ENCODE measurements at regions not wholly inside any gene's neighbourhood (a gene's known extent, or its start where the extent isn't known, plus 50 kb on each side); places are given as distances from the start of the nearest gene placed in this dataset.

DNA sequence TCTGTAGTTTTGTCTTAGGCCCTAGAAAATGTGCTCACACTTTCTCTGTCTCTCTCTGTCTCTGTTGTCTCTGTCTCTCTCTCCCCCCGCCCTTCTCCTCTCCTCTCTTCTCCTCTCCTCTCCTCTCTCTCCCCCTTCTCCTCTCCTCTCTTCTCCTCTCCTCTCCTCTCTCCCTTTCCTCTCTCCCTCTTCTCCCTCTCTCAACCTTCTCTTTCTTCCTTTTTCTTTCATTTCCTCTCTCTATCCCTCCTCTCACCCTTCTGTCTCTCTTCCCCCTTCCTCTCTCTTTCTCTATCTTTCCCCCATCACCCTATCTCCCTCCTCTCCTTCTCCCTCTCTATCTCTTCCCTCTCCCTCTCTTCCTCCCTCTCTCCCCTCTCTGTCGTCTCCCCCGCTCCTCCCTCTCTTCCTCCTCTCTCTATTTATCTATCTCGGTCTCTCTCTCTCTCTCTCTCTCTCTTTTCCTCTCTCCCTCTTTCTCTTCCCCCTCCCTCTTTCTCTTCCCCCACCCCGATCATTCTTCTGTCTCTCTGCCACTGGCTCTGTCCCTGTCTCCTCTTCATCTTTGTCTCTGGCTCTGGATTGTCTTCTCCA, 107.2 kb upstream of the C16orf82 start:
- Histone ChIP-seq H3K27ac (no peak overlapping the region), H3K36me3 (no peaks in the 10 kb centered on the region), H3K4me3 (no peak overlapping the region), H3K27me3 (peaks cover 6% of the 10 kb centered on the region), H3K9me3 (no peaks in the 10 kb centered on the region), H3K4me1 (no peaks in the 10 kb centered on the region)
- intact Hi-C loops (cut with DNase I), result no loop called here
- DNase-seq (no peak), ATAC-seq (no peak)
- TF ChIP-seq, protein P1, sequence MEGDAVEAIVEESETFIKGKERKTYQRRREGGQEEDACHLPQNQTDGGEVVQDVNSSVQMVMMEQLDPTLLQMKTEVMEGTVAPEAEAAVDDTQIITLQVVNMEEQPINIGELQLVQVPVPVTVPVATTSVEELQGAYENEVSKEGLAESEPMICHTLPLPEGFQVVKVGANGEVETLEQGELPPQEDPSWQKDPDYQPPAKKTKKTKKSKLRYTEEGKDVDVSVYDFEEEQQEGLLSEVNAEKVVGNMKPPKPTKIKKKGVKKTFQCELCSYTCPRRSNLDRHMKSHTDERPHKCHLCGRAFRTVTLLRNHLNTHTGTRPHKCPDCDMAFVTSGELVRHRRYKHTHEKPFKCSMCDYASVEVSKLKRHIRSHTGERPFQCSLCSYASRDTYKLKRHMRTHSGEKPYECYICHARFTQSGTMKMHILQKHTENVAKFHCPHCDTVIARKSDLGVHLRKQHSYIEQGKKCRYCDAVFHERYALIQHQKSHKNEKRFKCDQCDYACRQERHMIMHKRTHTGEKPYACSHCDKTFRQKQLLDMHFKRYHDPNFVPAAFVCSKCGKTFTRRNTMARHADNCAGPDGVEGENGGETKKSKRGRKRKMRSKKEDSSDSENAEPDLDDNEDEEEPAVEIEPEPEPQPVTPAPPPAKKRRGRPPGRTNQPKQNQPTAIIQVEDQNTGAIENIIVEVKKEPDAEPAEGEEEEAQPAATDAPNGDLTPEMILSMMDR (IDR thresholded peaks at IDR 0.05), result no peak

DNA sequence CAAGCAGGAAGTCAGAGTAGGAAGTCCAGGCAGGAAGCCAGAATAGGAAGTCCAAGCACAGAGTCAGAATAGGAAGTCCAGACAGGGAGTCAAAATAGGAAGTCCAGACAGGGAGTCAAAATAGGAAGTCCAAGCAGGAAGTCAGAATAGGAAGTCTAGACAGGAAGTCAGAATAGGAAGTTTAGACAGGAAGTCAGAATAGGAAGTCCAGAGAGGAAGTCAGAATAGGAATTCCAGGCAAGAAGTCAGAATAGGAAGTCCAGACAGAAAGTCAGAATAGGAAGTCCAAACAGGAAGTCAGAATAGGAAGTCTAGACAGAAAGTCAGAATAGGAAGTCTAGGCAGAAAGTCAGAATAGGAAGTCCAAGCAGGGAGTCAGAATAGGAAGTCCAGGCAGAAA, 105.3 kb upstream of the C16orf82 start:
- Histone ChIP-seq H3K27ac (no peak overlapping the region), H3K4me1 (no peaks in the 10 kb centered on the region), H3K9me3 (no peaks in the 10 kb centered on the region), H3K4me3 (no peak overlapping the region), H3K27me3 (no peaks in the 10 kb centered on the region), H3K36me3 (no peaks in the 10 kb centered on the region)
- intact Hi-C loops (cut with DNase I), result no loop called here
- no peak for ATAC-seq
- TF ChIP-seq, protein P1 (IDR thresholded peaks at IDR 0.05), result no peak
- no peak for DNase-seq

DNA sequence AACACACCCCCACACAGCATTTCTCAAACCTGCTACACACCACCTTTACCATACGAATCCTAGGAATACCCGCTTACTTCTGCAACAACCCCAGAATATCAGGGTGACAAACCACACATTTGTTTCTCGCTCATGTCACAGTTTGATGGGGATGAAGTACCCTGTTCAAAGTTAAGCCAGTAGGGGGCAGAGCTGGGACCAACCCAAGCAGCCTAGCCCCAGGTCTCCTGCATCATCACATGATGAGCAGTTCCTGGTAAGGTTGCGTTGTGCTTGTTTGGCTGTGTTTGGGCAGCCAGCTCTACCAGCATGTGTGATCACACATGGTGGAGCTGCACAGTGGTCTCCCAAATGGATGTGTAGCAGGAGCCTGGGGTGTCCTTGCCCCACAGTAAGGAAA, 103.6 kb upstream of the C16orf82 start:
- DNase-seq (no peak), ATAC-seq (no peak)
- H3K27me3 ChIP-seq, result no peaks in the 10 kb centered on the region
- intact Hi-C loops (cut with DNase I), result no loop called here
- no peaks in the 10 kb centered on the region for H3K9me3 ChIP-seq
- no peak overlapping the region for H3K27ac ChIP-seq
- no peaks in the 10 kb centered on the region for H3K4me1 ChIP-seq
- H3K36me3 ChIP-seq, result no peaks in the 10 kb centered on the region
- TF ChIP-seq, protein P1 (IDR thresholded peaks at IDR 0.05), result peak; percentile 7
- H3K4me3 ChIP-seq, result no peak overlapping the region

DNA sequence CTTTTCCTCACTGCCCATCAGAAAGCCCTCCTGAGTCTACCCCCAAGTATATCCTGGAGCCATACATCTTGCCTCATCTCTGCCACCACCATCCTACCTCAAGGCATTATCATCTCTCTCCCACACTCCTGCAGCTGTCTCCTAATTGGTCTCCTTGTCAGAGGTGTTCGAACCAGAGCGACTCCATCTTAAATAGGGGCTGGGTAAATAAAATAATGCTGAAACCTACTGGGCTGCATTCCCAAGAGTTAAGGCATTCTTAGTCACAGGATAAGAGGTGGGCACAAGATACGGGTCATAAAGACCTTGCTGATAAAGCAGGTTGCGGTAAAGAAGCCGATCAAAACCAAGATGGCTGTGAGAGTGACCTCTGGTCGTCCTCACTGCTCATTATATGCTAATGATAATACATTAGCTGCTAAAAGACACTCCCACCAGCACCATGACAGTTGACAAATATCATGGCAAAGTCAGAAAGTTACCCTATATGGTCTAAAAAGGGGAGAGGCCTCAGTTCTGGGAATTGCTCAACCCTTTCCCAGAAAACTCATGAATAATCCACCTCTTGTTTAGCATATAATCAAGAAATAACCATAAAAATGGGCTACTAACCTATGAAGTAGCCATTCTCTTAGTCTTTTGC, 97.0 kb upstream of the C16orf82 start:
- DNase-seq, result no peak
- H3K4me3 ChIP-seq, result no peak overlapping the region
- ATAC-seq, result no peak
- H3K9me3 ChIP-seq, result no peaks in the 10 kb centered on the region
- no peaks in the 10 kb centered on the region for H3K36me3 ChIP-seq
- H3K27me3 ChIP-seq, result no peaks in the 10 kb centered on the region
- TF ChIP-seq, protein P1 (IDR thresholded peaks at IDR 0.05), result no peak
- no peaks in the 10 kb centered on the region for H3K4me1 ChIP-seq
- intact Hi-C loops (cut with DNase I), result no loop called here
- H3K27ac ChIP-seq, result no peak overlapping the region

DNA sequence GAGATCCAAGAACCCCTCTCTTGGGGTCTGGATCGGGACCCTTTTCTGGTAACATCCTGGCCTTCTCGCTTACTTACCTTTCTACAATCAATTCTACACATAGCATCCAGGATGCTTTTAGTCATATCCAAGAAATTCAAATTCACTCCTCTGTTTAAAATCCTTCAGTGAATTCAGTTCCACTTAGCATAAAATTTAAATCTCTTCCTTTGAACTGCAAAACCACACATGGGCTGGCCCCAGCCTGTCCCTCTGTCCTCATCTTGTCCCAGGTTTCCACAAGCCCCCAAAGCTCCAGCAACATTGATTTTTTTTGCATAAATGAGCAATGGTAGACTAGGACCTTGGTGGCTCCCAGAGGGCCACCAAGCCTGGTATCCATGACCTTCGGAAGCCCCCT, 96.4 kb upstream of the C16orf82 start:
- intact Hi-C loops (cut with DNase I), result no loop called here
- no peaks in the 10 kb centered on the region for H3K4me1 ChIP-seq
- H3K36me3 ChIP-seq, result no peaks in the 10 kb centered on the region
- ATAC-seq (no peak), DNase-seq (no peak)
- no peaks in the 10 kb centered on the region for H3K27me3 ChIP-seq
- H3K4me3 ChIP-seq, result no peak overlapping the region
- H3K9me3 ChIP-seq, result no peaks in the 10 kb centered on the region
- TF ChIP-seq, protein P1 (IDR thresholded peaks at IDR 0.05), result no peak
- no peak overlapping the region for H3K27ac ChIP-seq

Data from upper lobe of right lung (tissue), 1 donor.